GM19239 (cell line): ENCODE measurements at regions not wholly inside any gene's neighbourhood (a gene's known extent, or its start where the extent isn't known, plus 50 kb on each side); places are given as distances from the start of the nearest gene placed in this dataset.

ENCODE experiments used
- DNase-seq: peaks from one replicate; pipeline ENCODE4 v3.0.0; 2011; ENCODE audit warnings: low spot score; ENCODE audit not compliant: insufficient read length
- FAIRE-seq: peaks from 2 replicates; lab custom pipeline; 2011; peaks lifted over from hg19 to GRCh38; lab: Jason Lieb, UNC

GRCh38 chr13:29975283-29975682 lies 124.9 kb upstream of the UBL3 start:
- DNase-seq (no peak), FAIRE-seq (no peak)

DNA sequence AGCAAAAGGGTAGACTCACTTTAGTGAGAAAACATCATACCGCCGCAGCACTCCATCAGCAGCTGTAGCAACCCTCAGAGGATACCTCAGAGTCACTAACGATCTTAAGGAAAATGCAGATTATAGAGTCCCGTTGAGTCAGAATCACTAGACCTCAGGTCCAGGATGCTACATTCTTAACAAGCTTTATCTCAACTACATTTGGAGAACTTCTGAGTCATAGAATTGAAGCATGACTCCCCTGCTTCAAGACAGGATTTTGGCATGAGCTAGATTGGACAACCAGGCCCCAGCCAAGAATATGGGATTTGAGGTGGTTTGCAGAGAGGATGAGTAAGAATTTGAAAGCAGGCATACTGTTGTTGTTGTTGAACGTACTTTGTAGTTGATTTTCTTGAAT lies 118.9 kb upstream of the UBL3 start:
- FAIRE-seq (no peak), DNase-seq (no peak)

GRCh38 chr13:29964181-29964845 lies 113.9 kb upstream of the UBL3 start:
- DNase-seq (no peak), FAIRE-seq (no peak)

- DNase-seq = no peak
- FAIRE-seq = no peak
Measured at GRCh38 chr13:29963089-29963488, 112.7 kb upstream of the UBL3 start.

DNA sequence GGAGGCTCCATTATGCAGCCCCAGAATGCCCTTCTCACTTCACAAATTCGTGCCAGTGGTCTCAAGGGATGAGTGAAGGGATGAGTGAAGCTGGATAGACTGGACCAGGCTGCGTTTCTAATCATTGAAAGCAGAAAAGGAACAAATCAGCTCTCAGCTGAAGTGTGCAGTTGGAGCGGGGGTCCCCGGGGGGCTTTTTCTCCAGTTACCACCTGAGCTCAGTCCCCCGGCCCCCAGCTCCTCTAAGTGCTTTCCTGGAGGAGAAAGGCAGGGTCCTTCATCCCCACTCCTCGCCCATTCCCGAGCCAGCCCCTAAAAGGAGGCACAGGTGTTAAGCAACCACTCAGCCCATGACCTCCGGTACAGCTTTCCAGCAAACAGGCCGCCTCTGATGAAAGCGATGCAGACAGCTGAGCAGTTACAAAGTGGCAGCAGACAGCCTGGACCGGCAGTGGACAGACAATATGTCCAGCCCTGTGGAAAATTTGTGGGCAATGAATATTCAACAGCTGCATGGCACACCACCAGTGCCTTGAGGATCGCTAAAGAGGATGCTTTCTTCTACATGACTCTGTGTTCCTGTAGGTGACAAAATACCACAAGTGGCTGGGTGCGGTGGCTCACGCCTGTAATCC lies 110.7 kb upstream of the UBL3 start:
- DNase-seq (no peak), FAIRE-seq (no peak)

- FAIRE-seq (no peak), DNase-seq (no peak)
Measured at GRCh38 chr13:29959603-29960002, 109.2 kb upstream of the UBL3 start.

GRCh38 chr13:29959086-29959485 lies 108.7 kb upstream of the UBL3 start:
- no peak for FAIRE-seq
- DNase-seq = no peak

DNA sequence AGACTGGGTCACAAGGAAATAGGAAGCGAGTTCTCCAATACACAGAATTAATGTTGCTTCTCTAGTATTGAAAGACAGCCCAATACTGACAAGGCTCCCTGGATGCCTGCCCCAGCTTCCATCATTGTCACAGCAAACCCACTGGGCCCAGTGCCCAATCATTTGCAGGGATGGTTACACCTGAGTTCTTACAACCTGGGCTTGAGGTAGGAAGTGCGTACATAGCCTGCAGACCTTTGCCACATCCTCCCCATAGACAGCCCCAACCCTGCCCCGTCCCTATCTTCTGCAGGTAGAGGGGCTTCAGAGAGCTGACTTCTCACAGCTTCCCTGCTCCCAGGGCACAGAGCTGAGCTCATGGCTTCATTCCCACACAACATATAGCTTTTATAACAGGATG lies 108.1 kb upstream of the UBL3 start:
- no peak for FAIRE-seq

GRCh38 chr13:29957320-29957719 lies 106.9 kb upstream of the UBL3 start:
- no peak for FAIRE-seq
- DNase-seq = no peak

More for the DNA sequence above, 108.1 kb upstream of the UBL3 start:
- DNase-seq = no peak

GRCh38 chr13:29956853-29957252 lies 106.4 kb upstream of the UBL3 start:
- DNase-seq (no peak), FAIRE-seq (no peak)

DNA sequence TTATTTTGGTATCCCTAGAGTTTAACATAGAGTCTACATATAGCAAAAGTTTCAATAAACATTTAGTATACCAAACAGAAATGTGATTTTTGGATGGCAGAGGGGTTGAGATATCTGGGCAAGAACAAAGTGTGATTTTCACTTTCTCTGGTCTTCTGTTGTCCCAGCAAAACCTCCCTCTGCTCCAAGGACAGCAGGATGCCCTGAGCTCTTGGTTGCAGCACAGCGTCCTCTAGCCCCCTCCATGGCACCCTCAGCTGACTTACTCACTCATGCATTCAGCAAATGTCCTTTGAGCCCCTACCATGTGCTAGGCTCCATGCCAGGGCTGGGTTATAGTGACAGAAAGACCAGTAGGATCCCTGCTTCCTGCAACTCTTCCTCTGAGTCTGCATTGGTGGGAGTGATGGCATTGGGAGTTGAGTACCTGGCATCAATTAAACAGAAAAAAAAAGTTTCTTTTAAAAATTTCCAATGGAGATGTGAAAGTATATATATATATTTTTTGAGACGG lies 104.8 kb upstream of the UBL3 start:
- DNase-seq = no peak
- FAIRE-seq = no peak

DNA sequence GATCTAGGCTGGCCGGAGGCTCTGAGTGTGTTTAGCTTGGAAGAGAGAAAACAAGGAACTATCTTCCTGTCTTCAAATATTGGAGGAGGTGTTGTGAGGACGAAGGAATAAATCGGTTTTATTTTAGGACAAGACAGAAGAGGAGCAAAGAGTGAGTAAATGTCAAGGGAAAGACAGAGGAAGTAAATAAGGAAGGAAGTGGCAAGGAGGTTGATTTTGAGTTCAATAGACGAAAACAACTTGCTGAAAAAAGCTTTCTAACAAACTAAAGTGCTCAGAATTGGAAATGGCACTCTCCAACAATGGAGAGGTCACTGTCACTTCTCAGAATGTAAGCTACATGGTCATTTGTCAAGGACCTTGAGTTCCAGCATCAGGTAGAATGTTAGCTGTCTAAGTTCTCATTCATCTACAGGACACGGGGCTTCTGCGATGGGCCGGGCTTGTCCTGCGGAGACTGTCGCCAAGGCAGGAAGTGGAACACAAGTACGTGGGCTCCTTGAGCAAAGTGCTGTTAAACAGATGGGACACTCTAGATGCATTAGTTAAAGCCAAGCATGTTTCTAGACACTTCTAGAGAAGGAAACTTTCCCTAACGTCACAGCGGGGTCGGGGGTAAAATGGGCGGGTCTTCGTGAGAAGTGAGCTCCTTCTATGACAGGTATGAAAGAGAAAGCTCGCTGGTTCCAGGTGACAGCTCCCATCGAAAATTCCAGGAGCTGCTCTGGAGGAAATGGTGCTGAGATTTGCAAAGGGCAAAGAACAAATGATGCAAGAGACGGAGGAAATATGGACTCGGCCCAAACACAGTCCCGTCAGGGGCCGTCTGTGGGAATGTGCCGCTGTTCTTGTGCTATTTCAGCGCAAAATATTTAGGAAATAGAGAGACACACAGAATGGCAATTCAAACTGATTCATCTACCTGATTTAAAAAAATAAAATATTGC lies 103.9 kb upstream of the UBL3 start:
- FAIRE-seq (no peak), DNase-seq (no peak)

DNA sequence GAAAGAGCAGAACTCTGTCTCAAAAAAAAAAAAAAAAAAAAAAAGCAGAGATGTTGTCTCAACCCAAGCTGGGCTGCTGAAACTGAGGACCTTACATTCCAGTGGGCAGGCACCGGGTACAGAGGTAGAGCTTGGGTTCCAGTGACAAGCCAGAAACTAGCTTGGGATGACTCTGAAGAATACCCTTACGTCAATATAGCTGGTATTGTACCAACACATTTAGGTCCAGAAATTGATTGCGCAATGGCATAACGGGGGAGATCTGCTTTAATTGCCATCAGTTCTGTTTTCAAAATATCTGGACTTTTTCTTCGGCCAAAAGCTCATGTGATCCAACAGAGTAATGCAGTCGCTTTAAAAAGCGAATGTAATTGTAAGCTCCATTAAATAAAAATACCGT lies 103.1 kb upstream of the UBL3 start:
- DNase-seq = no peak
- FAIRE-seq = no peak

- DNase-seq = no peak
- no peak for FAIRE-seq
Measured at GRCh38 chr13:29952245-29952644, 101.8 kb upstream of the UBL3 start.

DNA sequence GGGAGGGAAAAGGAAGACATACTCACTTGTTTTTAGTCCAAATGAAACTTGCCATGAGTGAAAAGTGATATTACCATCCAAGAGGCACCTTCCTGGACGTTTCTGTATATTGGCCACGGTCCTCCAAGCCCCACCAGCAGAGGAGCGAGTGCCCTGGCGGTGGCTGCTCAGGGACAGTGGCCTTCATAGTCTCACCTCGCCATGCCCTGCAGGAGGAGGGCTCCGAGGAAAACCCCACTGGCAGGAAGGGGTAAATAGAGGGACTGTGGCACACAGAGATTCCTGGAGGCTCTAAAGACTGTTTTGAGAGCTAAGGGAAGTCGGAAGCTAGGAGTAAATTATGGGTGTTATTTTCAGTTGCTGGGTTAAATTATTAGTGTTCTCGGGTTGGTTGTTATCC lies 98.4 kb upstream of the UBL3 start:
- DNase-seq = no peak
- no peak for FAIRE-seq

GRCh38 chr13:29948244-29948643 lies 97.8 kb upstream of the UBL3 start:
- FAIRE-seq = no peak
- DNase-seq = no peak

DNA sequence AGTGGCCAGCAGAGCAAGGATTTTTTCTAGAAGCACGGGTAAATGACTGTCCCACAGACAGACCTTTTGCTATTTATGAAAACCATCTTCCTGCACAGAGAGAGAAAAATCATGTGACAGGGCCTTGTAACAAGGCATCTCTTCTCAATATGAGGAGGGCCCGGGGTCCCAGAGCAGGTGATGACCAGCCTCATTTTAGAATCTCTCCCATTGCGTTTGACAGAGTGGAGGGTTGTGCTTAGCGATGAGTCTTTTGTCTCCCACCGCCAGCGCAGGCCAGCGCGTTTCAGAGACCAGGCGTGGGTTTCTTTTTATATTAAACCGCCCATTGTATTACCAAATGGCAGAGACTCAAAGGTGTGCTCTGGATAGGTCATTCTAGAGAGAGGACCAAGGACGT lies 97.4 kb upstream of the UBL3 start:
- no peak for FAIRE-seq
- no peak for DNase-seq

- DNase-seq (no peak), FAIRE-seq (no peak)
Measured at GRCh38 chr13:29946093-29946492, 95.7 kb upstream of the UBL3 start.

DNA sequence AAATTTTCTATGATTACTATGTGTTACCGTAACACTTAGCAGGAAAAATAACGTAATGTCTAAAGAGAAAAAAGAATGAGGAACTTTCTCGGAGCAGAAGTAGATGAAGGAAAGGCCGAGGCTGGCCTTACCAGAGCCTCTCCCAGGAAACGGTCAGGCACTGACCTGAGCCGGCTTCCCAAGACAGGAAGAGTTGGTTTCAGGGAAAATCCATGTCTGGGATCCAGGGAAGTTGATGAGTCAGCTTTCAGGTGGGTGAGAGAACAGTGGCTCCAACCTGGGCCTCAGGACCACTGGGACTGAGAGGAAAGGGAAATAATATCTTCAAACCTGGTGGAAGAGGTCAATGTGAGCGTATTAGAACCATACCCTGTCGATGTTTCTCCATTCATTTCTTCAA lies 93.3 kb upstream of the UBL3 start:
- DNase-seq (no peak), FAIRE-seq (no peak)

DNA sequence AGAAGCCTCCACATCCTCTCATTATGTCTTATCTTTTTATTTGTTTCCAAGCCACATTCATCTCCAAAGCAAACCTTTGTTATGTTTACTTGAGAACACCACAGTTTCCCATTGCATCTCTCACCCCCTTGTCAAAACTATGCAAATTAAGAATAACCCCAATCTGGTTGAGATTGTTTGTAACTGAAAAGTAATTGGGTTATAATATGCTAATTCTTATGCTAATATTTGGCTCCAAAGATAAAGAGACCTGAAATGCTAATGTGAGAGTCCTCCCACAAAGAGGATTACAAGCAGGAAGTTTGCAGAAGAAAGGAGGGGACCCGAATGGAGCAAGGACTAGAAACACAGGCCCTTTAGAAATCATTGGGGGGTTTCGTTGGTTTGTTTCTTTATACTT lies 92.9 kb upstream of the UBL3 start:
- DNase-seq = no peak
- no peak for FAIRE-seq

- FAIRE-seq (no peak), DNase-seq (no peak)
Measured at GRCh38 chr13:29940715-29941114, 90.3 kb upstream of the UBL3 start.
